ENCODE measurements at regions not wholly inside any gene's neighbourhood (a gene's known extent, or its start where the extent isn't known, plus 50 kb on each side); places are given as distances from the start of the nearest gene placed in this dataset.

DNA sequence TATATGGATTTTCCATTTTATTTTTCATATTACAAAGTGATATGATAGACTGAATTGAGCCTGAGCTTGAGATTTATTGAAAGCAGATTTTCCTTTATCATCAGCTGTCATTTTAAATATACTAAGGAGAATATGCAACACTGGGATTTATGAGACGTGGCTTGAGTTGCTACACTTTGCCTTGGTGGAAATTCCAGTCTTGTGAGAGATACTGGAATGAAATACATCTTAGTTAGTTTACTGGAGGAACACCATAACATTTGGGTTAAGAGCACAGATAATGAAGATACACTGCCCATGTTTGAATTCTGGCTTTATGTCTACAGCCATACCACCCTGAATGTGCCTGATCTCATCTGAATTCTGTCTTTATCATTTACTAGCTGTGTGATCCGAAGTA is 86.5 kb upstream of the IFNGR1 start:
- no peak for TF ChIP-seq POLR2A (IDR thresholded peaks at IDR 0.05)
- TF ChIP-seq, protein P1, sequence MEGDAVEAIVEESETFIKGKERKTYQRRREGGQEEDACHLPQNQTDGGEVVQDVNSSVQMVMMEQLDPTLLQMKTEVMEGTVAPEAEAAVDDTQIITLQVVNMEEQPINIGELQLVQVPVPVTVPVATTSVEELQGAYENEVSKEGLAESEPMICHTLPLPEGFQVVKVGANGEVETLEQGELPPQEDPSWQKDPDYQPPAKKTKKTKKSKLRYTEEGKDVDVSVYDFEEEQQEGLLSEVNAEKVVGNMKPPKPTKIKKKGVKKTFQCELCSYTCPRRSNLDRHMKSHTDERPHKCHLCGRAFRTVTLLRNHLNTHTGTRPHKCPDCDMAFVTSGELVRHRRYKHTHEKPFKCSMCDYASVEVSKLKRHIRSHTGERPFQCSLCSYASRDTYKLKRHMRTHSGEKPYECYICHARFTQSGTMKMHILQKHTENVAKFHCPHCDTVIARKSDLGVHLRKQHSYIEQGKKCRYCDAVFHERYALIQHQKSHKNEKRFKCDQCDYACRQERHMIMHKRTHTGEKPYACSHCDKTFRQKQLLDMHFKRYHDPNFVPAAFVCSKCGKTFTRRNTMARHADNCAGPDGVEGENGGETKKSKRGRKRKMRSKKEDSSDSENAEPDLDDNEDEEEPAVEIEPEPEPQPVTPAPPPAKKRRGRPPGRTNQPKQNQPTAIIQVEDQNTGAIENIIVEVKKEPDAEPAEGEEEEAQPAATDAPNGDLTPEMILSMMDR (IDR thresholded peaks at IDR 0.05), result no peak

Measured in thyroid gland (tissue), 4 donors.